D721Med (cell line): ENCODE measurements at regions not wholly inside any gene's neighbourhood (a gene's known extent, or its start where the extent isn't known, plus 50 kb on each side); places are given as distances from the start of the nearest gene placed in this dataset.

ENCODE experiments used
- DNase-seq: peaks from one replicate; pipeline ENCODE4 v3.0.0; 2011; ENCODE audit warnings: low spot score; ENCODE audit not compliant: insufficient read length
- FAIRE-seq: peaks from 2 replicates; lab custom pipeline; 2011; peaks lifted over from hg19 to GRCh38; lab: Jason Lieb, UNC
- TF ChIP-seq, protein P1 (sequence below): IDR thresholded peaks from 2 replicates; pipeline ENCODE4 v1.5.1; 2012; ENCODE audit warnings: mild to moderate bottlenecking, control low read depth; ENCODE audit not compliant: insufficient read depth; ENCODE audit errors: missing control alignments

- no peak for FAIRE-seq
- TF ChIP-seq, protein P1, sequence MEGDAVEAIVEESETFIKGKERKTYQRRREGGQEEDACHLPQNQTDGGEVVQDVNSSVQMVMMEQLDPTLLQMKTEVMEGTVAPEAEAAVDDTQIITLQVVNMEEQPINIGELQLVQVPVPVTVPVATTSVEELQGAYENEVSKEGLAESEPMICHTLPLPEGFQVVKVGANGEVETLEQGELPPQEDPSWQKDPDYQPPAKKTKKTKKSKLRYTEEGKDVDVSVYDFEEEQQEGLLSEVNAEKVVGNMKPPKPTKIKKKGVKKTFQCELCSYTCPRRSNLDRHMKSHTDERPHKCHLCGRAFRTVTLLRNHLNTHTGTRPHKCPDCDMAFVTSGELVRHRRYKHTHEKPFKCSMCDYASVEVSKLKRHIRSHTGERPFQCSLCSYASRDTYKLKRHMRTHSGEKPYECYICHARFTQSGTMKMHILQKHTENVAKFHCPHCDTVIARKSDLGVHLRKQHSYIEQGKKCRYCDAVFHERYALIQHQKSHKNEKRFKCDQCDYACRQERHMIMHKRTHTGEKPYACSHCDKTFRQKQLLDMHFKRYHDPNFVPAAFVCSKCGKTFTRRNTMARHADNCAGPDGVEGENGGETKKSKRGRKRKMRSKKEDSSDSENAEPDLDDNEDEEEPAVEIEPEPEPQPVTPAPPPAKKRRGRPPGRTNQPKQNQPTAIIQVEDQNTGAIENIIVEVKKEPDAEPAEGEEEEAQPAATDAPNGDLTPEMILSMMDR = no peak
- no peak for DNase-seq
These were observed 357.5 kb upstream of the ETAA1 start for GRCh38 chr2:67039517-67040103.

- DNase-seq = no peak
- TF ChIP-seq, protein P1 = no peak
- no peak for FAIRE-seq
These were observed 356.1 kb upstream of the ETAA1 start for GRCh38 chr2:67041051-67041450.

DNA sequence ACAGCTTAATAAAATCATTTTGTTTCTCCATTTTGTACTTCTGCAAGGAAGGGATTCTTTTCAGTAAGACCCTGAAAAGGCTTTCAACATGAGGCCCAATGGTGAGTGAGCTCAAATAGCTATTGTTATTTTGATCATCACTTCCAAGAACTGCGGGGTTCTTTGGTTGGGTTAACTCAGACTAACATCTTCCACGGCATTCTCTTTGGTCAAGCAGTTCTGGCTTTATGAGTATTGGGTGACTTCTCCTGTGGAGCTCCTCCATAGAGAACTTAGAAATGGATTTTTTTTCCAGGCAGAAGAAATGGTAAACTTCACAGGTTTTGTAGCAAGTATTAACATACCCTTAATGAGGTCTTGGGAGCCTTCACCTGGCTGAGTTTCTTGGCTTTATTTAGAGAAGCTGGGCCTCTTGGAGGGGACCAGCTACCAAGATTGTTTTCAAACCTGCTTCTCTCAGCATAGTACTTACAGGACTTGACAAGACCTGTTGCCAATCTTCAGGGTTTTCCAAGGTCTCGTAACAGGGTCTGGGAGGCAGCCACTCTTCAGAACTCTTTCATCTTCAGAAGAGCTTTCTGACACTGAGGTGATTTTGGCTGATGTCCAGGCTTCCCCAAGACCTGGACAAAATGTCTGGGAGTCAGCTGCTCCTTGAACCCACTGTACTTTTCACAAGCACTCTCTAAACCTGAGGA lies 353.2 kb upstream of the ETAA1 start:
- no peak for DNase-seq
- TF ChIP-seq, protein P1 = no peak
- no peak for FAIRE-seq

DNA sequence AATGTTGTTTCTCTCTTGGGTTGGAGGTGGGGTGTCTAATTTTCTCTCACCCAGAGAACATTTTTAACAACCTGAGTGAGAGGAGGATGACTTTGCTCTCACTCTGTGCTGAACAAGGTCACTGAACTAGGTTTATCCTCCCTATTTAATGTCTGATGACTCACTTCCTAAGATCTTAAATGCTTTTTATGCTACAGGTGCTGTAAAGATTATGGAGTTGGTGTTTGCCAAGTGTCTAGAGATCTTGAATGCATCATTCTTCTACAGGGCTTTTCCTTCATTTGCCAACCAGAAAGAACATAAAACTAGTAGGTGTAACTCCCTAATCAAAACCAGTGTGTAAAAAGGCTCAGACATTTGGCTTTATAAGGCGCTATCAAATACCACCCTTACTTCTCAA lies 350.5 kb upstream of the ETAA1 start:
- DNase-seq (no peak), FAIRE-seq (no peak)
- TF ChIP-seq, protein P1 = no peak

DNA sequence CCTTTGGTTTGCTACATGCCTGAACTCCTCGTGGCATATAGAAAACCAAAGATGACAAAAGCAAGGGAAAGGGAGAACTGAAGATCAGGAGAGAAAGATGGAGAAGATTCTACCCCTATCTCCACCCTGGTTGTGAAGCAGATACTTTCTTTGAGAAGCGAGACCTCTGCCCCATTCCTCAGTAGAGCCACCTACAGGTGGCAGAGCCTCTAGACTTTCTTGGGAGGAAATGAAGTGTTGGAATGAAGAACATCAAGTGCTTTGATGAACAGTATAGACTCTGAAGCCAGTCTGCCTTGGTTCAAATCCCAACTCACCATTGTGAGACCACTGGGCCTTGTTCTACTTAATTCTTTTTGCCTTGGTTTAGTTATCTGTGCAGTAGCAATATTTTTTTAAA lies 348.8 kb upstream of the ETAA1 start:
- FAIRE-seq (no peak), DNase-seq (no peak)
- TF ChIP-seq, protein P1 = no peak

DNA sequence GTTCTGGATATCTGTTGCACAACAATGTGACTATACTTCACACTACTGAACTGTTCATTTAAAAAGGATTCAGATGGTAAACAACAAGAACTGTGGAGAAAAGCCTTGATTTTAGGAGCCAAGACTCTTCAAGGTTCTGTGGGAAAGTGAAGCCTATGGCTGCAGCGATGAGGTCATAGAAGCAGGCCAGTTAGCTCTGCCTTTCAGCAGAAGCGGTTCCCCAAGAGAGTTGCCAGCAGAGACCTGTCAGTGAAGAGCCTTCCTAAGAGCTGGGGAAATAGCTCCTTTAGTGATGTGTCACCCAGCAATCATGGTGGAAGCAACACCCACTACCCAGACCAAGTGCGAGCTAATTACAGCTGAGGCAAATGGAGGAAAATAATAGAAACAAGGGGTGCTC lies 346.5 kb upstream of the ETAA1 start:
- no peak for FAIRE-seq
- TF ChIP-seq, protein P1 = no peak
- no peak for DNase-seq

DNA sequence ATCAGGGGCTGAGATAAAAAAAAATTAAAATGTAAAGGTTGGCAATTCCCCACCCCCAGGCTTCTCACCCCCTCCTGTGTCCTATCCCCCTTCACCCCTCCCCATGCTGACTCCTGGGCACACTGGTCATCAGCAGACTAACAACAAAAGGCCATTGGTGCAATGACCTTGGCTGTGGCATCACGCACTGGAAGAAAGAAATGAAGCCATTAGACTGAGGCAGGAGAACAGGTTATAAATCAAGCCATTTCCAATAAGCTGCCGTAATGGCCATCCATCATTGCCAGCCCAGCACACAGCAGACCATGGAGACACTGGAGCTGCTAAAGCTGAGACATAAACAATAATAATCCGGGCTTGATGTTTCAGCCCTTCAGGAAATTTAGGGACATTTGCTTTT lies 342.4 kb upstream of the ETAA1 start:
- no peak for DNase-seq
- TF ChIP-seq, protein P1 = no peak
- no peak for FAIRE-seq
